HepG2 (cell line): ENCODE measurements at regions not wholly inside any gene's neighbourhood (a gene's known extent, or its start where the extent isn't known, plus 50 kb on each side); places are given as distances from the start of the nearest gene placed in this dataset.

ENCODE experiments used
- ARID3A ChIP-seq: IDR thresholded peaks from 2 replicates; pipeline ENCODE4 v1.6.1; 2012; ENCODE audit warnings: low read depth, low read length, improper control_type of control experiment
- HDAC1 ChIP-seq: sonication (generic); formaldehyde crosslinking; IDR thresholded peaks from 2 replicates; pipeline ENCODE4 v1.5.1; 2020; ENCODE audit warnings: mild to moderate bottlenecking, missing genetic modification reagents
- HNF4G ChIP-seq, 2 experiments: sonication (generic) in 1 of 2; formaldehyde crosslinking in 1 of 2; IDR thresholded peaks; 2 replicates each; pipeline versions ENCODE4 v1.4.0 to v1.6.1; 2011 to 2020; ENCODE audit warnings: borderline replicate concordance in 2 of 2, low read depth in 2 of 2, mild to moderate bottlenecking in 2 of 2, low read length in 1 of 2, missing genetic modification reagents in 1 of 2, moderate library complexity in 1 of 2
- KLF11 ChIP-seq: IDR thresholded peaks from 2 replicates; pipeline ENCODE4 v1.6.1; 2016; ENCODE audit warnings: missing compliant biosample characterization
- MED13 ChIP-seq: sonication (generic); formaldehyde crosslinking; IDR thresholded peaks from 2 replicates; pipeline ENCODE4 v1.5.0; 2020; ENCODE audit warnings: missing genetic modification reagents
- NFE2 ChIP-seq: sonication (generic); formaldehyde crosslinking; IDR thresholded peaks from 2 replicates; pipeline ENCODE4 v1.4.0; 2020; ENCODE audit warnings: missing genetic modification reagents
- NONO ChIP-seq, 2 experiments: fragments of 450-650 bp in 1 of 2; sonication (generic) in 1 of 2; formaldehyde crosslinking in 1 of 2; IDR thresholded peaks in 1 of 2; conservative IDR thresholded peaks in 1 of 2; 2 replicates each; pipeline versions ENCODE4 v1.6.1 to v1.8.0; 2017 to 2022; ENCODE audit warnings: mild to moderate bottlenecking in 1 of 2, missing genetic modification reagents in 1 of 2, moderate library complexity in 1 of 2
- PHF8 ChIP-seq: sonication (generic); formaldehyde crosslinking; IDR thresholded peaks from 2 replicates; pipeline ENCODE4 v1.5.0; 2020; ENCODE audit warnings: missing genetic modification reagents
- POGZ ChIP-seq: sonication (generic); formaldehyde crosslinking; IDR thresholded peaks from 2 replicates; pipeline ENCODE4 v1.4.0; 2020; ENCODE audit warnings: mild to moderate bottlenecking, missing genetic modification reagents
- RXRB ChIP-seq: IDR thresholded peaks from 2 replicates; pipeline ENCODE4 v1.6.1; 2016; ENCODE audit warnings: borderline replicate concordance, missing genetic modification reagents, missing compliant biosample characterization
- SRSF9 ChIP-seq: fragments of 200-400 bp; formaldehyde crosslinking; IDR thresholded peaks from 2 replicates; pipeline ENCODE4 v1.6.1; 2018; ENCODE audit warnings: borderline replicate concordance, mild to moderate bottlenecking, low read depth, low read length; ENCODE audit not compliant: insufficient read depth, poor library complexity, severe bottlenecking
- WIZ ChIP-seq: sonication (generic); formaldehyde crosslinking; IDR thresholded peaks from 2 replicates; pipeline ENCODE4 v1.5.1; 2020; ENCODE audit warnings: mild to moderate bottlenecking, missing genetic modification reagents
- ZBED4 ChIP-seq: sonication (generic); formaldehyde crosslinking; IDR thresholded peaks from 2 replicates; pipeline ENCODE4 v1.4.0; 2020; ENCODE audit warnings: missing genetic modification reagents, borderline replicate concordance
- ZNF501 ChIP-seq: sonication (generic); formaldehyde crosslinking; IDR thresholded peaks from 2 replicates; pipeline ENCODE4 v1.5.1; 2020; ENCODE audit warnings: mild to moderate bottlenecking, moderate library complexity, missing genetic modification reagents
- ZNF883 ChIP-seq: sonication (generic); formaldehyde crosslinking; IDR thresholded peaks from 2 replicates; pipeline ENCODE4 v1.5.1; 2020; ENCODE audit warnings: mild to moderate bottlenecking, missing genetic modification reagents; ENCODE audit errors: not compliant biosample characterization
- TF ChIP-seq, protein P1 (sequence below): sonication (generic); formaldehyde crosslinking; IDR thresholded peaks from 2 replicates; pipeline ENCODE4 v1.4.0; 2020; ENCODE audit warnings: mild to moderate bottlenecking, missing genetic modification reagents, borderline replicate concordance
- TF ChIP-seq, protein P2 (sequence below): sonication (generic); formaldehyde crosslinking; conservative IDR thresholded peaks from 2 replicates; pipeline ENCODE4 v1.4.0; 2020; ENCODE audit warnings: missing genetic modification reagents

DNA sequence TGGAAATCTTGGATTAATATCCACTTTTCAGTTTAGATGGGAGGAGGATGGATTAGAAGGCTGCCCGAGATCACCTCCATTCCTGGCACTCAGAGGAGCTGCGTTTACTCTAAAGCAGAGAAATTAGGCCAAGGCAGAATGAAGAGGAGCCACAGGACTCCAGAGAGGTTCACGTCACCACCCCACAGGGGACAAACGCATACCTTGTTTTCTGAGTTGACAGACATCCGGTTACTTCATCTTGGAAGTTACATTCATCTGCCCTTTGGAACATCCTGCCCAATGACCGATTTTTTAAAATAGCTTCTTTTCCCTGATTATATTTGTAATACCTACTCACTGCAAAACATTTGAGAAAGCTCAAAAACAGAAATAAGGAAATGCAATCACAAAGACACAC lies 220.0 kb downstream of the SOX9 start (continued):
- TF ChIP-seq NONO (IDR thresholded peaks at IDR 0.05) (no peak), NONO (CRISPR knock-in tag; conservative IDR thresholded peaks at IDR 0.05) (no peak), POGZ (CRISPR knock-in tag) (no peak), NFE2 (no peak), PHF8 (no peak), RXRB (CRISPR knock-in tag) (peak; percentile 62), MED13 (CRISPR knock-in tag) (no peak), ARID3A (no peak), HDAC1 (CRISPR knock-in tag) (no peak), ZNF501 (no peak), WIZ (CRISPR knock-in tag) (no peak), SRSF9 (no peak), HNF4G (IDR thresholded peaks at IDR 0.05; ENCODE audit: borderline replicate concordance, low read depth, low read length) (peak; percentile 25; the same call in 1 of the 2 replicates), HNF4G (CRISPR knock-in tag; IDR thresholded peaks at IDR 0.05; ENCODE audit: borderline replicate concordance, low read depth) (no peak; the same call in 1 of the 2 replicates), ZBED4 (CRISPR knock-in tag) (no peak), KLF11 (no peak), ZNF883 (no peak)
- TF ChIP-seq, protein P1, sequence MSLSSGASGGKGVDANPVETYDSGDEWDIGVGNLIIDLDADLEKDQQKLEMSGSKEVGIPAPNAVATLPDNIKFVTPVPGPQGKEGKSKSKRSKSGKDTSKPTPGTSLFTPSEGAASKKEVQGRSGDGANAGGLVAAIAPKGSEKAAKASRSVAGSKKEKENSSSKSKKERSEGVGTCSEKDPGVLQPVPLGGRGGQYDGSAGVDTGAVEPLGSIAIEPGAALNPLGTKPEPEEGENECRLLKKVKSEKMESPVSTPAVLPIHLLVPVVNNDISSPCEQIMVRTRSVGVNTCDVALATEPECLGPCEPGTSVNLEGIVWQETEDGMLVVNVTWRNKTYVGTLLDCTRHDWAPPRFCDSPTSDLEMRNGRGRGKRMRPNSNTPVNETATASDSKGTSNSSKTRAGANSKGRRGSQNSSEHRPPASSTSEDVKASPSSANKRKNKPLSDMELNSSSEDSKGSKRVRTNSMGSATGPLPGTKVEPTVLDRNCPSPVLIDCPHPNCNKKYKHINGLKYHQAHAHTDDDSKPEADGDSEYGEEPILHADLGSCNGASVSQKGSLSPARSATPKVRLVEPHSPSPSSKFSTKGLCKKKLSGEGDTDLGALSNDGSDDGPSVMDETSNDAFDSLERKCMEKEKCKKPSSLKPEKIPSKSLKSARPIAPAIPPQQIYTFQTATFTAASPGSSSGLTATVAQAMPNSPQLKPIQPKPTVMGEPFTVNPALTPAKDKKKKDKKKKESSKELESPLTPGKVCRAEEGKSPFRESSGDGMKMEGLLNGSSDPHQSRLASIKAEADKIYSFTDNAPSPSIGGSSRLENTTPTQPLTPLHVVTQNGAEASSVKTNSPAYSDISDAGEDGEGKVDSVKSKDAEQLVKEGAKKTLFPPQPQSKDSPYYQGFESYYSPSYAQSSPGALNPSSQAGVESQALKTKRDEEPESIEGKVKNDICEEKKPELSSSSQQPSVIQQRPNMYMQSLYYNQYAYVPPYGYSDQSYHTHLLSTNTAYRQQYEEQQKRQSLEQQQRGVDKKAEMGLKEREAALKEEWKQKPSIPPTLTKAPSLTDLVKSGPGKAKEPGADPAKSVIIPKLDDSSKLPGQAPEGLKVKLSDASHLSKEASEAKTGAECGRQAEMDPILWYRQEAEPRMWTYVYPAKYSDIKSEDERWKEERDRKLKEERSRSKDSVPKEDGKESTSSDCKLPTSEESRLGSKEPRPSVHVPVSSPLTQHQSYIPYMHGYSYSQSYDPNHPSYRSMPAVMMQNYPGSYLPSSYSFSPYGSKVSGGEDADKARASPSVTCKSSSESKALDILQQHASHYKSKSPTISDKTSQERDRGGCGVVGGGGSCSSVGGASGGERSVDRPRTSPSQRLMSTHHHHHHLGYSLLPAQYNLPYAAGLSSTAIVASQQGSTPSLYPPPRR (CRISPR knock-in tag) = no peak
- TF ChIP-seq, protein P2, sequence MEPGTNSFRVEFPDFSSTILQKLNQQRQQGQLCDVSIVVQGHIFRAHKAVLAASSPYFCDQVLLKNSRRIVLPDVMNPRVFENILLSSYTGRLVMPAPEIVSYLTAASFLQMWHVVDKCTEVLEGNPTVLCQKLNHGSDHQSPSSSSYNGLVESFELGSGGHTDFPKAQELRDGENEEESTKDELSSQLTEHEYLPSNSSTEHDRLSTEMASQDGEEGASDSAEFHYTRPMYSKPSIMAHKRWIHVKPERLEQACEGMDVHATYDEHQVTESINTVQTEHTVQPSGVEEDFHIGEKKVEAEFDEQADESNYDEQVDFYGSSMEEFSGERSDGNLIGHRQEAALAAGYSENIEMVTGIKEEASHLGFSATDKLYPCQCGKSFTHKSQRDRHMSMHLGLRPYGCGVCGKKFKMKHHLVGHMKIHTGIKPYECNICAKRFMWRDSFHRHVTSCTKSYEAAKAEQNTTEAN (CRISPR knock-in tag) = 0 out of 2 replicates have a peak, but pooled peaks have one; percentile 34
